ENCODE measurements at regions not wholly inside any gene's neighbourhood (a gene's known extent, or its start where the extent isn't known, plus 50 kb on each side); places are given as distances from the start of the nearest gene placed in this dataset.

DNA sequence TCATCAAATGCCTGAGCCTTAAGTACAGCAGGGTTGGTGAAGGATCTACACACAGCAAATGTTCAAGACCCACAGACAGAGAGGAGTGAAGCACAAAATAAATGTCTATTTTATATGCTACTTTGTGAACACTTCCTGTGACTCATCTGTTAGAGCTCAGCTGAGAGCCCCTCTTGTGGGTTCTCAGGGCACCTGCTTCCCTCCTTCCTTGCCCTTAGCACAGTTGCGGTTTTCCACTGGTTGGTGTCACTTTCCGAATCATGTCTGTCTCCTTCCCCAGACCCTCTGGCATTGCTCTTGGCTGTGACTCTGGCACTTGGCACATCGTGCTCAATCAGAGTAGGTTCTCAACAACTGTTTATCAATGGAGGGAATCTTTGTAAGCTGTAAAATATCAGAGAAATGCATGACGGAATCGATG, 128.5 kb upstream of the STC2 start:
- ChIA-PET CTCF (no interaction called here), POLR2A (no interaction called here)
- no peaks in the 10 kb centered on the region for H3K9me2 ChIP-seq
- no peaks in the 10 kb centered on the region for H3K27me3 ChIP-seq (ENCODE audit: insufficient read depth)
- no peaks in the 10 kb centered on the region for H3K79me2 ChIP-seq (ENCODE audit: insufficient read depth)
- H2AFZ ChIP-seq (ENCODE audit: low read depth) = no peak overlapping the region
- 0 out of 4 replicates have a peak, but pooled peaks cover 0 to 5% of the 10 kb centered on the region in 2 experiments for H3K4me1 ChIP-seq (ENCODE audit: control insufficient read depth in 1 of 2, insufficient read depth in 2 of 2, low read depth in 1 of 2, low read length in 1 of 2)
- H3K9ac ChIP-seq = no peak overlapping the region
- peaks cover 21% of the 10 kb centered on the region for H3F3A ChIP-seq (replicated peaks; ENCODE audit: insufficient read depth)
- 74% methylated on average over 5 of the region's 5 CpGs for WGBS (ENCODE audit: low lambda C conversion rate)
- no peak overlapping the region for H3K4me2 ChIP-seq
- TF ChIP-seq TAF1 (IDR thresholded peaks at IDR 0.05; ENCODE audit: borderline replicate concordance, low read depth, low read length) (no peak), TCF12 (IDR thresholded peaks at IDR 0.05) (peak; percentile 56), MEF2A (IDR thresholded peaks at IDR 0.05; ENCODE audit: borderline replicate concordance, low read depth) (no peak)
- TF ChIP-seq, protein P1, sequence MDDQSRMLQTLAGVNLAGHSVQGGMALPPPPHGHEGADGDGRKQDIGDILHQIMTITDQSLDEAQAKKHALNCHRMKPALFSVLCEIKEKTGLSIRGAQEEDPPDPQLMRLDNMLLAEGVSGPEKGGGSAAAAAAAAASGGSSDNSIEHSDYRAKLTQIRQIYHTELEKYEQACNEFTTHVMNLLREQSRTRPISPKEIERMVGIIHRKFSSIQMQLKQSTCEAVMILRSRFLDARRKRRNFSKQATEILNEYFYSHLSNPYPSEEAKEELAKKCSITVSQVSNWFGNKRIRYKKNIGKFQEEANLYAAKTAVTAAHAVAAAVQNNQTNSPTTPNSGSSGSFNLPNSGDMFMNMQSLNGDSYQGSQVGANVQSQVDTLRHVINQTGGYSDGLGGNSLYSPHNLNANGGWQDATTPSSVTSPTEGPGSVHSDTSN (IDR thresholded peaks at IDR 0.05) = peak; percentile 24; the same call in 1 of the 2 replicates
- DNase-seq = no peak
- no peaks in the 10 kb centered on the region for H4K20me1 ChIP-seq (ENCODE audit: insufficient read depth)
- no peaks in the 10 kb centered on the region for H3K9me3 ChIP-seq
- H3K36me3 ChIP-seq (replicated peaks in 1 of 2; ENCODE audit: control insufficient read depth in 1 of 2, insufficient read depth in 2 of 2, low read length in 1 of 2) = no peaks in the 10 kb centered on the region
- H3K4me3 ChIP-seq (ENCODE audit: low read depth in 2 of 2, low read length in 1 of 2) = no peak overlapping the region
- peak overlapping the region in 1 of 2 experiments; percentile 11; a peak in 1 of 4 replicates for H3K27ac ChIP-seq (ENCODE audit: low read depth in 2 of 2, low read length in 1 of 2)

DNA sequence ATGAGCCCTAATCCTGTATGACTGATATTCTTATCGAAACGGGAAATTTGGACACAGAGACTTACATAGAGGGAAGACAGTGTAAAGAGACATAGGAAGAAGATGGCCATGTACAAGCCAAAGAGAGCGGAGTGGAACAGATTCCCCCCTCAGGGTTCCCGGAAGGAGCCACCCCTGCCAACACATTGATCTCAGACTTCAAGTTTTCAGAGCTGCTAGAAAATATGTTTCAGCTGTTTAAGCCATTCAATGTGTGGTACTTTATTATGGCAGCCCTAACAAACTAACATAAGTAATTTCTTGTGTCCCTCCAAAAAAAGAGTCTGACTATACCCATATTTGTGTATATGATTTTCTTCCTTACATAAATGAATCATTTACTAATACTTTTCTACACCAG, 128.0 kb upstream of the STC2 start:
- no peak overlapping the region for H3K4me3 ChIP-seq (ENCODE audit: low read depth in 2 of 2, low read length in 1 of 2)
- H3K36me3 ChIP-seq (replicated peaks in 1 of 2; ENCODE audit: control insufficient read depth in 1 of 2, insufficient read depth in 2 of 2, low read length in 1 of 2) = no peaks in the 10 kb centered on the region
- no peaks in the 10 kb centered on the region for H3K9me2 ChIP-seq
- H2AFZ ChIP-seq (ENCODE audit: low read depth) = no peak overlapping the region
- CTCF ChIA-PET = no interaction called here
- H3K4me2 ChIP-seq = no peak overlapping the region
- 0 out of 4 replicates have a peak, but pooled peaks cover 0 to 5% of the 10 kb centered on the region in 2 experiments for H3K4me1 ChIP-seq (ENCODE audit: control insufficient read depth in 1 of 2, insufficient read depth in 2 of 2, low read depth in 1 of 2, low read length in 1 of 2)
- no peak for TF ChIP-seq FOXJ3 (CRISPR knock-in tag; IDR thresholded peaks at IDR 0.05)
- TF ChIP-seq NFIC (IDR thresholded peaks at IDR 0.05; ENCODE audit: borderline replicate concordance) = no peak
- TF ChIP-seq MEF2A (IDR thresholded peaks at IDR 0.05; ENCODE audit: borderline replicate concordance, low read depth) = no peak
- no peak for TF ChIP-seq RAD21 (IDR thresholded peaks at IDR 0.05; ENCODE audit: low read length)
- TF ChIP-seq, protein P1 (IDR thresholded peaks at IDR 0.05) = no peak
- no peak for TF ChIP-seq FOSL2 (IDR thresholded peaks at IDR 0.05; ENCODE audit: borderline replicate concordance, low read depth)
- TF ChIP-seq JUND (IDR thresholded peaks at IDR 0.05) = no peak
- no peak for TF ChIP-seq RCOR1 (IDR thresholded peaks at IDR 0.05; ENCODE audit: low read length)
- no peak for TF ChIP-seq FOXM1 (IDR thresholded peaks at IDR 0.05; ENCODE audit: low read depth)
- TF ChIP-seq, protein P2, sequence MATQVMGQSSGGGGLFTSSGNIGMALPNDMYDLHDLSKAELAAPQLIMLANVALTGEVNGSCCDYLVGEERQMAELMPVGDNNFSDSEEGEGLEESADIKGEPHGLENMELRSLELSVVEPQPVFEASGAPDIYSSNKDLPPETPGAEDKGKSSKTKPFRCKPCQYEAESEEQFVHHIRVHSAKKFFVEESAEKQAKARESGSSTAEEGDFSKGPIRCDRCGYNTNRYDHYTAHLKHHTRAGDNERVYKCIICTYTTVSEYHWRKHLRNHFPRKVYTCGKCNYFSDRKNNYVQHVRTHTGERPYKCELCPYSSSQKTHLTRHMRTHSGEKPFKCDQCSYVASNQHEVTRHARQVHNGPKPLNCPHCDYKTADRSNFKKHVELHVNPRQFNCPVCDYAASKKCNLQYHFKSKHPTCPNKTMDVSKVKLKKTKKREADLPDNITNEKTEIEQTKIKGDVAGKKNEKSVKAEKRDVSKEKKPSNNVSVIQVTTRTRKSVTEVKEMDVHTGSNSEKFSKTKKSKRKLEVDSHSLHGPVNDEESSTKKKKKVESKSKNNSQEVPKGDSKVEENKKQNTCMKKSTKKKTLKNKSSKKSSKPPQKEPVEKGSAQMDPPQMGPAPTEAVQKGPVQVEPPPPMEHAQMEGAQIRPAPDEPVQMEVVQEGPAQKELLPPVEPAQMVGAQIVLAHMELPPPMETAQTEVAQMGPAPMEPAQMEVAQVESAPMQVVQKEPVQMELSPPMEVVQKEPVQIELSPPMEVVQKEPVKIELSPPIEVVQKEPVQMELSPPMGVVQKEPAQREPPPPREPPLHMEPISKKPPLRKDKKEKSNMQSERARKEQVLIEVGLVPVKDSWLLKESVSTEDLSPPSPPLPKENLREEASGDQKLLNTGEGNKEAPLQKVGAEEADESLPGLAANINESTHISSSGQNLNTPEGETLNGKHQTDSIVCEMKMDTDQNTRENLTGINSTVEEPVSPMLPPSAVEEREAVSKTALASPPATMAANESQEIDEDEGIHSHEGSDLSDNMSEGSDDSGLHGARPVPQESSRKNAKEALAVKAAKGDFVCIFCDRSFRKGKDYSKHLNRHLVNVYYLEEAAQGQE (IDR thresholded peaks at IDR 0.05; ENCODE audit: low read depth, low read length) = no peak
- TF ChIP-seq TEAD4 (IDR thresholded peaks at IDR 0.05; ENCODE audit: borderline replicate concordance, insufficient read depth) = no peak
- TF ChIP-seq SIN3A (IDR thresholded peaks at IDR 0.05; ENCODE audit: borderline replicate concordance, low read depth, low read length) = no peak
- DNase-seq = no peak
- no peaks in the 10 kb centered on the region for H3K9me3 ChIP-seq
- no peaks in the 10 kb centered on the region for H4K20me1 ChIP-seq (ENCODE audit: insufficient read depth)
- WGBS (ENCODE audit: low lambda C conversion rate) = 83% methylated on average over 4 of the region's 4 CpGs
- POLR2A ChIA-PET = no interaction called here
- peak overlapping the region in 1 of 2 experiments; percentile 95; a peak in 2 of 4 replicates for H3K27ac ChIP-seq (ENCODE audit: low read depth in 2 of 2, low read length in 1 of 2)
- H3F3A ChIP-seq (replicated peaks; ENCODE audit: insufficient read depth) = peaks cover 21% of the 10 kb centered on the region
- no peaks in the 10 kb centered on the region for H3K79me2 ChIP-seq (ENCODE audit: insufficient read depth)
- H3K27me3 ChIP-seq (ENCODE audit: insufficient read depth) = no peaks in the 10 kb centered on the region
- no peak overlapping the region for H3K9ac ChIP-seq
